ENCODE measurements at regions not wholly inside any gene's neighbourhood (a gene's known extent, or its start where the extent isn't known, plus 50 kb on each side); places are given as distances from the start of the nearest gene placed in this dataset.
A peak's percentile ranks its signal among the peaks of the same experiment; 100 is the strongest.

GRCh38 chr5:50965654-50966375 lies 299.4 kb downstream of the PARP8 start:
- no peak for TF ChIP-seq CTCF (IDR thresholded peaks at IDR 0.05)
- TF ChIP-seq POLR2A (IDR thresholded peaks at IDR 0.05): no peak
- no peak for TF ChIP-seq EP300 (IDR thresholded peaks at IDR 0.05)
- no peak for TF ChIP-seq POLR2AphosphoS5 (IDR thresholded peaks at IDR 0.05)
- 32 to 48% methylated on average over 2 to 16 of the region's 29 CpGs for WGBS, 2 donors (ENCODE audit: low coverage in 1 of 2)
- Histone ChIP-seq H3K27ac (peak overlapping the region in 1 of 4 donors; percentile 75), H3K36me3 (no peaks in the 10 kb centered on the region), H3K27me3 (peaks cover 89% of the 10 kb centered on the region), H3K4me3 (peak overlapping the region in 1 of 2 donors; percentile 54), H3K9me3 (no peaks in the 10 kb centered on the region), H3K4me1 (peaks cover 0 to 59% (median 19%) of the 10 kb centered on the region in 3 donors)
- ATAC-seq: no peak

GRCh38 chr5:50967009-50967562 lies 300.6 kb downstream of the PARP8 start:
- Histone ChIP-seq H3K4me3 (peak overlapping the region; percentile 24 to 54), H3K9me3 (no peaks in the 10 kb centered on the region), H3K4me1 (peaks cover 0 to 59% (median 19%) of the 10 kb centered on the region in 3 donors), H3K36me3 (no peaks in the 10 kb centered on the region), H3K27ac (peak overlapping the region in 2 of 4 donors; percentile 50 to 75), H3K27me3 (peaks cover 80% of the 10 kb centered on the region)
- ATAC-seq: no peak
- WGBS, 2 donors (ENCODE audit: low coverage in 1 of 2): 5 to 6% methylated on average over 9 to 12 of the region's 12 CpGs
- TF ChIP-seq EP300 (IDR thresholded peaks at IDR 0.05): no peak
- TF ChIP-seq CTCF (IDR thresholded peaks at IDR 0.05): no peak
- TF ChIP-seq POLR2A (IDR thresholded peaks at IDR 0.05): no peak
- TF ChIP-seq POLR2AphosphoS5 (IDR thresholded peaks at IDR 0.05): no peak

DNA sequence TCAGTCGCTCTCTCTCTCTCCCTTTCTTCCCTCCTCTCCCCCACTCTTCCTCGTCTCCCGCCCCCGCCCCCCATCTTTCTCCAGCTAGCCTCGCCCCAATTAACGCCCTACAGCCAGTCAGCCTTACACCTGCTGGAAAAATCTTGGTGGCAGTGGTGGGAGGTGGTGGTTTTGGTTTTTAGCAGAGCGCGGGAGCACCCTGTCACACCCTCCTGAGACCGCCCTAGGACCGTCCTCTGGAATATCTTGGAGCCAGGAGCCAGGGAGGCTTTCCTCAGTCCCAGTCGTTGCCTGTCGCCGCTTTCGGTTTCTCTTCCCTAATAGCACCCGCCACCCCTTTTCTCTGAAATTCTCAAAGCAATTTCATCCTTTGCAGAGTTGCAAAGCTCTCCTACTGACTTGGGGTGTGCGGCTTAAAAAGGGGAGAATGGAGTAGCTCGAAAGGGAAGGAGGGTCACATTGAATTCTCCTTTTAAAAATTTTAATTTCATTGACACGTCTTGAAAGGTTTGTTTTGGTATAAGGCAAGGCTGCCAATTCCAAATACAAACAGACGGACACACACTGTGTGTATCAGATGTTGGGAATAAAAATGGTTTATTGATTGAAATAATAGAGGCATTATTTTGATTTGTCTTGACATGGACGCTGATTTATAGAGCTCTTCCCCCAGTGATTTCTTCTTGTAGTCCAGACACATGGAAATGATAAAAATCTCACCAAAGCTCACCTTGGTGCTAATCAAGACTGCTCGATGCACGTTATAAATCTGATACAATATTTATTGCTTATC lies 301.3 kb downstream of the PARP8 start:
- 2% methylated on average over 5 to 20 of the region's 22 CpGs for WGBS, 2 donors (ENCODE audit: low coverage in 1 of 2)
- Histone ChIP-seq H3K27ac (peak overlapping the region in 2 of 4 donors; percentile 50 to 75), H3K4me1 (peaks cover 0 to 59% (median 19%) of the 10 kb centered on the region in 3 donors), H3K36me3 (no peaks in the 10 kb centered on the region), H3K4me3 (peak overlapping the region; percentile 24 to 54), H3K9me3 (no peaks in the 10 kb centered on the region), H3K27me3 (peaks cover 86% of the 10 kb centered on the region)
- TF ChIP-seq POLR2A (IDR thresholded peaks at IDR 0.05) (no peak), CTCF (IDR thresholded peaks at IDR 0.05) (no peak), EP300 (IDR thresholded peaks at IDR 0.05) (no peak)
- peak; percentile 29 for ATAC-seq

DNA sequence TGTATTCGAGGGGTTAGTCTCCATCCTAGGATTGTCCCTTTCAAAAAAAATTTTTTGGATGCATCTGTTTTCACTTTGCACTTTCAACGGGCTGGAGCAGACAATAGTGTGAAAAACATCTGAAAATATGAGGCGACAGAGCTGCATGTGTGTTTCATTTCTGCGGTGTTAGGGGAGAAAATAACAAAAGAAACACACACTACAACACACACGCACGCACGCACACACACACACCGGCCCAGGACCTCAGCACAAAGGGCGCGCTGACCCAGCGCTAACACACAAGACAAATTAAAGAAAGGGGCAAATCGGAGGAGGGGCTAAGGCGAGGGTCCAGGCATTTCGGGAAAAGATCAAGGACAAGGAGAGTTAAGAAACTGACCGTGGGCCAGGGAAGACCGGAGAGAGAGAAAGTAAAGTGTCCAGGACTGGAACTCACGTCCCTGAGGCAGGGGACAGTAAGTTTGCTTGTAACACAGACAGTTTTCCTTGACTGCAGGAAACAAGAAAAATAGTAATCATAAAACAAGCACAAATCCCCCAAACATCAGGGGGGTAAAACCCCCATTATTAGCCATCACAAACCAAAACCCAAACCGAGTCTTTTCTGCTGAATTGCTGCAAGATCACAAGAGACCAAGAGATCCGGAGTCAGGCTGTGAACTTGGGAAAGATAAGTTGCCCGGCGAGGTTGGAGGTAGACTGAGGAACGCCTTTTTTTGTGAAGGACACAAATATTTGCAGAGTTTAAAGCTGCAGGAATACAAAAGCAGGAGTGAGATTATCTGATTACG lies 302.1 kb downstream of the PARP8 start:
- Histone ChIP-seq H3K27me3 (peaks cover 82% of the 10 kb centered on the region), H3K4me1 (peaks cover 0 to 51% (median 18%) of the 10 kb centered on the region in 3 donors), H3K36me3 (no peaks in the 10 kb centered on the region), H3K27ac (peak overlapping the region in 2 of 4 donors; percentile 37 to 75), H3K9me3 (no peaks in the 10 kb centered on the region), H3K4me3 (peak overlapping the region; percentile 24 to 54)
- TF ChIP-seq POLR2AphosphoS5 (IDR thresholded peaks at IDR 0.05) (no peak), EP300 (IDR thresholded peaks at IDR 0.05) (no peak), POLR2A (IDR thresholded peaks at IDR 0.05) (no peak), CTCF (IDR thresholded peaks at IDR 0.05) (no peak)
- ATAC-seq: no peak
- 8 to 10% methylated on average over 18 to 22 of the region's 23 CpGs for WGBS, 2 donors (ENCODE audit: low coverage in 1 of 2)
